ENCODE measurements at regions not wholly inside any gene's neighbourhood (a gene's known extent, or its start where the extent isn't known, plus 50 kb on each side); places are given as distances from the start of the nearest gene placed in this dataset.

DNA sequence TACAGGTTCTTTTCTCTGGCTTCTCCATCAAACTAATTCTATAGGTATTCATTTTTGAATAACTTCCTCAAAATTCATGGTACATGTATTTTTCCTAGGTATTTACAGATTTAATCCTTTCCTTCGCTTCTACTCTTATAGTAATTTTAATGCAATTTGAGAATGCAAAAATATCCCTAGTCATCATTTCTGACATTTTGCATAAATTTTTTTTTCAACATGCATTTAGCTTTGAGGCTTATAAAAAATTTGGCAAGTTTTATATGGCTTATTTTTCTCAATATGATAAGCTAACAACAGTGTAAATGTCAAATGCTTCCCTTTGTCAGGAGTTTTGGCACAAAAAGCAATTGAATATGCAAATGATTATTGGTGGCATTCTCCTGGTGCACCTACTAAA is 872.6 kb downstream of the FLRT2 start:
- TF ChIP-seq RAD51 (IDR thresholded peaks at IDR 0.05), result no peak
- no peak for TF ChIP-seq SPI1 (IDR thresholded peaks at IDR 0.05; ENCODE audit: borderline replicate concordance, insufficient read depth, low read depth, low read length)
- no peak for TF ChIP-seq POLR2A (IDR thresholded peaks at IDR 0.05; ENCODE audit: low read depth, low read length)
- TF ChIP-seq CHD4 (IDR thresholded peaks at IDR 0.05), result no peak
- no peak for TF ChIP-seq EGR1 (IDR thresholded peaks at IDR 0.05; ENCODE audit: borderline replicate concordance in 1 of 2, low read depth in 2 of 2, low read length in 2 of 2)
- TF ChIP-seq RBBP5 (conservative IDR thresholded peaks at IDR 0.05), result no peak
- TF ChIP-seq STAT1 (conservative IDR thresholded peaks at IDR 0.05), result no peak
- no peak for TF ChIP-seq SRF (IDR thresholded peaks at IDR 0.05; ENCODE audit: low read depth in 2 of 2, low read length in 2 of 2)
- TF ChIP-seq, protein P1, sequence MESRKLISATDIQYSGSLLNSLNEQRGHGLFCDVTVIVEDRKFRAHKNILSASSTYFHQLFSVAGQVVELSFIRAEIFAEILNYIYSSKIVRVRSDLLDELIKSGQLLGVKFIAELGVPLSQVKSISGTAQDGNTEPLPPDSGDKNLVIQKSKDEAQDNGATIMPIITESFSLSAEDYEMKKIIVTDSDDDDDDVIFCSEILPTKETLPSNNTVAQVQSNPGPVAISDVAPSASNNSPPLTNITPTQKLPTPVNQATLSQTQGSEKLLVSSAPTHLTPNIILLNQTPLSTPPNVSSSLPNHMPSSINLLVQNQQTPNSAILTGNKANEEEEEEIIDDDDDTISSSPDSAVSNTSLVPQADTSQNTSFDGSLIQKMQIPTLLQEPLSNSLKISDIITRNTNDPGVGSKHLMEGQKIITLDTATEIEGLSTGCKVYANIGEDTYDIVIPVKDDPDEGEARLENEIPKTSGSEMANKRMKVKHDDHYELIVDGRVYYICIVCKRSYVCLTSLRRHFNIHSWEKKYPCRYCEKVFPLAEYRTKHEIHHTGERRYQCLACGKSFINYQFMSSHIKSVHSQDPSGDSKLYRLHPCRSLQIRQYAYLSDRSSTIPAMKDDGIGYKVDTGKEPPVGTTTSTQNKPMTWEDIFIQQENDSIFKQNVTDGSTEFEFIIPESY (IDR thresholded peaks at IDR 0.05), result no peak
